GM12801 (cell line): ENCODE measurements at regions not wholly inside any gene's neighbourhood (a gene's known extent, or its start where the extent isn't known, plus 50 kb on each side); places are given as distances from the start of the nearest gene placed in this dataset.

Experiments
- TF ChIP-seq, protein P1 (sequence below): IDR thresholded peaks from one replicate; pipeline ENCODE4 v1.5.1; 2011; ENCODE audit warnings: control low read depth; ENCODE audit not compliant: insufficient read length; ENCODE audit errors: extremely low read depth

DNA sequence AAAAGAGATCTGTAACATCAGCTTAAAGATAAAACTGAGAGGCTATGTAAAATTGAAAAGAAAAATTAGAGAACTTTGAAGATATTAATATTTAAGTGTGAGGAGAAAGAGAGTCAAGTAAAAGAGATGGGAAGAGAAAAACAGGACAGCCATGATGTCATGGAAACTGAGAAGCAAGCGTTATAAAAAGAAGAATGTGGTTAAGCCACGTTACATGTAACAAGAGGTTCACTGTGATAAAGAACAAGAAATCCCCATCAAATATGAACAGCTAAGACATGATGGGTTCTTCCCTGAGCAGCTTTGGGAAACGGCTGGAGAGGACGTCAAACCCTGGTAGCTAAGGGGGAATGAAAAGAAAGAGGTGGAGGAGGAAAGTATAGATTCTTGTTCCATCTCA, 1269.3 kb upstream of the TENM3 start:
- TF ChIP-seq, protein P1, sequence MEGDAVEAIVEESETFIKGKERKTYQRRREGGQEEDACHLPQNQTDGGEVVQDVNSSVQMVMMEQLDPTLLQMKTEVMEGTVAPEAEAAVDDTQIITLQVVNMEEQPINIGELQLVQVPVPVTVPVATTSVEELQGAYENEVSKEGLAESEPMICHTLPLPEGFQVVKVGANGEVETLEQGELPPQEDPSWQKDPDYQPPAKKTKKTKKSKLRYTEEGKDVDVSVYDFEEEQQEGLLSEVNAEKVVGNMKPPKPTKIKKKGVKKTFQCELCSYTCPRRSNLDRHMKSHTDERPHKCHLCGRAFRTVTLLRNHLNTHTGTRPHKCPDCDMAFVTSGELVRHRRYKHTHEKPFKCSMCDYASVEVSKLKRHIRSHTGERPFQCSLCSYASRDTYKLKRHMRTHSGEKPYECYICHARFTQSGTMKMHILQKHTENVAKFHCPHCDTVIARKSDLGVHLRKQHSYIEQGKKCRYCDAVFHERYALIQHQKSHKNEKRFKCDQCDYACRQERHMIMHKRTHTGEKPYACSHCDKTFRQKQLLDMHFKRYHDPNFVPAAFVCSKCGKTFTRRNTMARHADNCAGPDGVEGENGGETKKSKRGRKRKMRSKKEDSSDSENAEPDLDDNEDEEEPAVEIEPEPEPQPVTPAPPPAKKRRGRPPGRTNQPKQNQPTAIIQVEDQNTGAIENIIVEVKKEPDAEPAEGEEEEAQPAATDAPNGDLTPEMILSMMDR = no peak

DNA sequence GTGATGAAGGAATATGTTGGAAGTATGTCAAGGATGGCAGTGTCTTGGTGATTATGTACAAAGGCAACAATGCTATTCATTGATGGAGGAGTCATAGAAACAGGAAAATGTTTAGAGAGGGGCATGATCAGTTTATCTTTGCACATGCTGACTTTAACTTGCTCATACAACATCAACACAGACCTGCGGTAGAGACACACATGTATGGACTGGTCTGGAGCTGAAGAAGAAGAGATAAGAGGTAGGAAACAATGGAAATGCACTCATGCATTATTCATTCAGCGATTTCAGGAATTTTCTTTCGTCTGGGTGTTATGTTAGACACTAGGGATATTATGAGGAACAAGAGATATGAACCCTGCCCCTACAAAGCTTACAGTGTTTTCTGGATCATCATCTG, 1252.3 kb upstream of the TENM3 start:
- TF ChIP-seq, protein P1 = no peak

DNA sequence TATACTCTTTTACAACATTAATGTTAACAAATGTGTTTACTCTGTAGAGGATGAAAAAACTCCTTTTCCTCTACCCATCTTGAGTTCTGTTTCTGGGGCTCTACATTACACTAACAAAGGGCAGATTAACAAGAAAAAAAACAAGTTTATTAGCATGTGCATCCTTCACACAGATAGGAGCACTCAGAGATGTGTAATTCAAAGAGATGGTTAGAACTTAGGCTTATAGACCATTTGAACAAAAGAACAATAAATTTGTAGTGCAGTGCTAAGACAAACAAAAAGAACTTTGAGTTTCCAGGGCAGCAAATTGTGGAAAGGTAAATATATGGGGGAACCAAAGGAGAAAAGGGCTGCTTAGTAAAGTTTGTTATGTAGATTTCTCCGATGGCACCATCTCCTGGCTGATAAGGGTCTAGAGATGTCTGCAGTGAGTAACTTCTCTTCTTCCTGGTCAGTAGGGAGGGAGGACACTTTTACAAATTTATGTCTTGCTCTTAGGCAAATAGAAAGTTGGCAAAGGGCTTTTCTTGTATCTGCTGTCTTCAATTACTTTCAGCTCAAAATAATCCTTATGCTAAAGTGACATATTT, 1249.9 kb upstream of the TENM3 start:
- TF ChIP-seq, protein P1 = no peak

DNA sequence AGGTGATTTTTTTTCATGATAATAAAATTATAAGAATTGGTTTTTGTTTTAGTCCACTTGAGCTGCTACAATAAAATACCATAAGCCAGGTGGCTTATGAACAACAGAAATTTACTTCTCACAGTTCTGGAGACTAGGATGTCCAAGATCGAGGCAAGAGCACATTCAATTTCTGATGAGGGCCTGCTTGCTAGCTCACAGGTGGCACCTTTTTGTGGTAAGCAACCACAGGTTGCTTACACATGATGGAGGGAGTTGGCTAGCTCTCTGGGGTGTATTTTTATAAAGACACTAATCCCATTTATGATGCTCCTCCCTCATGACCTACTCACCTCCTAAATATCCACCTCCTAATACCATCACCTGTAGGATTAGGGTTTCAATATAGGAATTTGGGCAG, 1248.5 kb upstream of the TENM3 start:
- TF ChIP-seq, protein P1 = no peak

DNA sequence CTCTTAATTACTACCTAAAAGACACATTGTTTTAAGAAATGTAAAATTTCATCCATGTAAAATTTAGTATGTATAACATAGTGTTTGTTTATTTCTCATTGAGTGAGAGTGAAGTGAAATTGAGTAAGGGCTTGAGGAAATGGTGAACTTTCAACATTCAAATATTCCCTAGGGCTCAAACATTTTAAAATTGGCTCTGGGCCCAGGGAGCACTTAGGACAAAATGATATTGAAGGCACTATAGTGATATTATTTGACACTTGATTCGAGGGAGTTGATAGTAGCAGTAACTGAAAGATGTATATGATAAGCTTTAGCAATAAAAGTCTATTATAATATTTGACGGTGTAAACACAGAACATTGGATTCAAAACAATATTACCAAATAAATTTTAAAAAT, 1244.0 kb upstream of the TENM3 start:
- TF ChIP-seq, protein P1 = no peak

DNA sequence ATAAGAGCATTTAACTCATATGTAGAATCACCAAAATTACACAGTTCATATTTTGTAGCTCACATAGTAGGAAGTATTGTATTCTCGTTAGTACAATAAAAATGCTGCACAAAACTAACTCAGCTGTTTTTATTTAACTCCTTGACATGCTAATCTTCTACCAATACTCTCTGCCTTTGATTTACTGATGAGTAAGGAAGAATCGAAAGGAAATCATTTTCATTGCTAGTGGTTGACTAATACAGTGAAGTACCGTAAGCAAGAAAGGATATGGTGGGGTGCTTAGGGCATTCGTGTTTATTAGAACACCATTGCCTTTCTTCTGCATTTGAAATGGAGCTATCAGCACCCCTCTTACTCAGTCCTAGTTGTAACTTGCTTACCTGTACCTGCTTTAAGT, 1239.1 kb upstream of the TENM3 start:
- TF ChIP-seq, protein P1 = no peak

DNA sequence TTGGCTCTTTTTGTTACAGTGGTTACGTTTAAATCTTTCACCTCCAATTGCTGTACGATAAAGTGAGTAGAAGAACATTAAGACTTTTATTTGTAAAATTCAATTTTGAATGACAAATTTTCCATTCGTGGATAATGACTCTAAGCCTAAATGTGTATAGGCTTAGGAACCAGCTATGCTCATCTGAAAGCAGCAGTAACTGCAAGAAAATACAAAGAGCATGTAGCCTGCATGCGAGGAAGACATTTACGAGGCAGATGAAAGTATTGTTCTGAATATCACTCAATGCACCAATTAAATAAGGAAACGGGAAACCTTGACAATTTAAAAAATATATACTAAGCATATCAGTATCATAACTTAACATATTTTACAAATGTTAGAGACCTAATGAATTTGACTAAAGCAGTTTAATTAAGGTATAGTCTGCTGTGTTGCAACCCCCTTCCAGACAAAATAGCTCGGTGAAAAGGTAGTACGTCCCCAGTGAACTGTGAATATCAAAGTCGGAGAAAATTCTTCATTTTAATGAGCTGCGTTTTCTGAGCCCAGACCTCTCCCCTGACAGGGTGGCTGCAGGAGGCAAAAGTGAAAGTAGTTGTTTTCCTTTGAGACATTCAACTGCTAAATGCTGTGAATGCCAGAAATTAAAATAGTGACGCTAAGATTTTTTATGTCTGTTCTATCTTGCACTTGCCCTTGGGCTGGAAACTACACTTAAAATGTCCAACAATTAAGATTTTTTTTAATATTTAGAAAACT, 1236.5 kb upstream of the TENM3 start:
- TF ChIP-seq, protein P1 = no peak
